GM06990 (cell line): ENCODE measurements at regions not wholly inside any gene's neighbourhood (a gene's known extent, or its start where the extent isn't known, plus 50 kb on each side); places are given as distances from the start of the nearest gene placed in this dataset.
"Not testable (repeated sequence)": the region's sequence is repeated elsewhere in the genome, so short reads cannot be mapped to it uniquely, and the experiment has no call there.

Experiments used
- DNase-seq: peaks from one replicate; pipeline ENCODE4 v3.0.0-alpha.2; 2011; ENCODE audit not compliant: insufficient read length; ENCODE audit errors: extremely low read depth
- H3K27me3 ChIP-seq: replicated peaks from 2 replicates; pipeline ENCODE4 v1.6.0; 2011; ENCODE audit warnings: low read length; ENCODE audit not compliant: control insufficient read depth, insufficient read depth
- H3K36me3 ChIP-seq: 2 replicates; pipeline ENCODE4 v1.5.1; 2011; ENCODE audit warnings: low read length; ENCODE audit not compliant: control insufficient read depth, insufficient read depth
- H3K4me3 ChIP-seq: replicated peaks from 2 replicates; pipeline ENCODE4 v1.5.1; 2011; ENCODE audit warnings: low read depth, mild to moderate bottlenecking, control low read depth, low read length
- CTCF ChIP-seq: IDR thresholded peaks from 2 replicates; pipeline ENCODE4 v1.5.1; 2011; ENCODE audit warnings: low read length, control low read depth, mild to moderate bottlenecking, inconsistent platforms; ENCODE audit not compliant: insufficient read depth, poor library complexity, severe bottlenecking

GRCh38 chr3:127072221-127072771 lies 89.4 kb downstream of the PLXNA1 start:
- no peak for DNase-seq
- Histone ChIP-seq H3K27me3 (peaks cover 2% of the 10 kb centered on the region; the same call in 1 of the 2 replicates), H3K36me3 (no peaks in the 10 kb centered on the region), H3K4me3 (no peak overlapping the region)
- TF ChIP-seq CTCF, result no peak

GRCh38 chr3:127072971-127073783 lies 90.3 kb downstream of the PLXNA1 start:
- TF ChIP-seq CTCF, result no peak
- Histone ChIP-seq H3K36me3 (no peaks in the 10 kb centered on the region), H3K4me3 (no peak overlapping the region), H3K27me3 (peaks cover 2% of the 10 kb centered on the region; the same call in 1 of the 2 replicates)
- DNase-seq, result no peak

- Histone ChIP-seq H3K27me3 (peaks cover 2% of the 10 kb centered on the region), H3K36me3 (no peaks in the 10 kb centered on the region), H3K4me3 (no peak overlapping the region)
- TF ChIP-seq CTCF, result no peak
- no peak for DNase-seq
Measured at GRCh38 chr3:127073941-127074820, 91.3 kb downstream of the PLXNA1 start.

- peaks cover 2% of the 10 kb centered on the region for H3K27me3 ChIP-seq
- peak; percentile 83 for DNase-seq
- H3K4me3 ChIP-seq, result no peak overlapping the region
- no peak for TF ChIP-seq CTCF
- no peaks in the 10 kb centered on the region for H3K36me3 ChIP-seq
Measured at GRCh38 chr3:127074900-127075360, 92.0 kb downstream of the PLXNA1 start.

- not testable (repeated sequence) for H3K4me3 ChIP-seq, H3K27me3 ChIP-seq, H3K36me3 ChIP-seq, DNase-seq
Measured at GRCh38 chr3:127076166-127076992, 93.5 kb downstream of the PLXNA1 start.
